Parathyroid adenoma (tissue), 2 donors: ENCODE measurements at regions not wholly inside any gene's neighbourhood (a gene's known extent, or its start where the extent isn't known, plus 50 kb on each side); places are given as distances from the start of the nearest gene placed in this dataset.

Experiments
- H2AFZ ChIP-seq: fragments of 300-600 bp; sonication (generic); one replicate; pipeline ENCODE4 v1.7.0; 2017; ENCODE audit warnings: antibody characterized with exemption, mild to moderate bottlenecking
- H3K27ac ChIP-seq: fragments of 300-600 bp; sonication (generic); one replicate; pipeline ENCODE4 v1.7.0; 2017
- H3K27me3 ChIP-seq: fragments of 300-600 bp; sonication (generic); one replicate; pipeline ENCODE4 v1.7.0; 2017; ENCODE audit warnings: low read length; ENCODE audit not compliant: control insufficient read depth, insufficient read depth
- H3K36me3 ChIP-seq: fragments of 300-600 bp; sonication (generic); one replicate; pipeline ENCODE4 v1.7.0; 2017; ENCODE audit warnings: low read length; ENCODE audit not compliant: control insufficient read depth, insufficient read depth
- H3K4me1 ChIP-seq: fragments of 300-600 bp; sonication (generic); one replicate; pipeline ENCODE4 v1.7.0; 2017; ENCODE audit warnings: control low read depth
- H3K4me2 ChIP-seq: fragments of 300-600 bp; sonication (generic); one replicate; pipeline ENCODE4 v1.7.0; 2017; ENCODE audit warnings: low read length
- H3K4me3 ChIP-seq: fragments of 300-600 bp; sonication (generic); one replicate; pipeline ENCODE4 v1.7.0; 2017; ENCODE audit warnings: low read depth, low read length
- H3K79me2 ChIP-seq: fragments of 300-600 bp; sonication (generic); one replicate; pipeline ENCODE4 v1.7.0; 2017; ENCODE audit warnings: control low read depth
- H3K9ac ChIP-seq: fragments of 300-600 bp; sonication (generic); one replicate; pipeline ENCODE4 v1.7.0; 2017; ENCODE audit warnings: mild to moderate bottlenecking
- H3K9me3 ChIP-seq: fragments of 300-600 bp; sonication (generic); one replicate; pipeline ENCODE4 v1.7.0; 2017; ENCODE audit warnings: low read length; ENCODE audit not compliant: control insufficient read depth
- TF ChIP-seq, protein P1 (sequence below): fragments of 300-600 bp; sonication (generic); IDR thresholded peaks from one replicate; pipeline ENCODE4 v1.7.0; 2017; ENCODE audit warnings: antibody characterized with exemption, mild to moderate bottlenecking
- donor health status: primary hyperparathyroidism.

DNA sequence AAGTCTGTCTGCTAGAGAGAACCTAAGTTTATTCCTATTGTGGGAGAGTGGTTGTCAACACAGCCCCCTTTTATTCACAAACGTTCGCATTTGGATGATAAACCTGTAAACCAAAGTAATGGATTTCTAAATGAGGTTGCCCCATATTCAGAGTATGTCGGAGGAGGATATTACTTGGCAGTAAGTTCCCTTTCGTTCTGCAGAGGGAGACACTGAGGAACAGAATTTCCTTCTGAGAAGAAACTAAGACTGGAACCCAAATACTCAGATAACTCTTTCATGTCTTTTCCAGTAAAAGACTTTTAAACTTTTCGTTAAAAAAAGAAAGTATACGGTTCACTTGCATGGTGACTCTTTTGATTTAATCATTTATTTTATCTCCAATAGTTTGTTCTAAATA, 754.6 kb upstream of the MMS22L start:
- Histone ChIP-seq H3K4me3 (no peak overlapping the region), H3K4me2 (no peak overlapping the region), H3K9ac (no peak overlapping the region), H2AFZ (no peak overlapping the region), H3K27me3 (no peaks in the 10 kb centered on the region), H3K36me3 (no peaks in the 10 kb centered on the region), H3K79me2 (no peaks in the 10 kb centered on the region), H3K9me3 (no peaks in the 10 kb centered on the region), H3K4me1 (peaks cover 4% of the 10 kb centered on the region), H3K27ac (no peak overlapping the region)
- TF ChIP-seq, protein P1, sequence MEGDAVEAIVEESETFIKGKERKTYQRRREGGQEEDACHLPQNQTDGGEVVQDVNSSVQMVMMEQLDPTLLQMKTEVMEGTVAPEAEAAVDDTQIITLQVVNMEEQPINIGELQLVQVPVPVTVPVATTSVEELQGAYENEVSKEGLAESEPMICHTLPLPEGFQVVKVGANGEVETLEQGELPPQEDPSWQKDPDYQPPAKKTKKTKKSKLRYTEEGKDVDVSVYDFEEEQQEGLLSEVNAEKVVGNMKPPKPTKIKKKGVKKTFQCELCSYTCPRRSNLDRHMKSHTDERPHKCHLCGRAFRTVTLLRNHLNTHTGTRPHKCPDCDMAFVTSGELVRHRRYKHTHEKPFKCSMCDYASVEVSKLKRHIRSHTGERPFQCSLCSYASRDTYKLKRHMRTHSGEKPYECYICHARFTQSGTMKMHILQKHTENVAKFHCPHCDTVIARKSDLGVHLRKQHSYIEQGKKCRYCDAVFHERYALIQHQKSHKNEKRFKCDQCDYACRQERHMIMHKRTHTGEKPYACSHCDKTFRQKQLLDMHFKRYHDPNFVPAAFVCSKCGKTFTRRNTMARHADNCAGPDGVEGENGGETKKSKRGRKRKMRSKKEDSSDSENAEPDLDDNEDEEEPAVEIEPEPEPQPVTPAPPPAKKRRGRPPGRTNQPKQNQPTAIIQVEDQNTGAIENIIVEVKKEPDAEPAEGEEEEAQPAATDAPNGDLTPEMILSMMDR: no peak

DNA sequence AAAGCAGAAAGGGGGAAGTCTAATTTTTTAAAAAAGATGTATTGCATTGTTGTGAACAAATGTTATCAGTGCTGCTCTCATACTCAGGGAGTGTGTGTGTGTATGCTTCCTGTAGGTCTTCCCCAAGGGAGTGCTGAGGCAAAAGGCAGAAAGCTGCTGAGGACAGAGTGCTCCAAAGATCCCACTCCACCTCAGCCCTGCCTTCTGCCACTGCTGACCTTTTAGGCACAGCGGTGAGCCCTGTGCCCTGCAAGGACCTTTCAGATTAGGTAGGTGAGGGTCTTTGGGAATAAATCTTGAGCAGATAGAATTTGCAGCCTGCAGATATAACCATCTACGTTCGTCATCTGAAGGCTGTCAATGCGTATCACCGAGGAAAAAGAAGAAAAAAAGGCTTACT, 756.4 kb upstream of the MMS22L start:
- H2AFZ ChIP-seq: no peak overlapping the region

DNA sequence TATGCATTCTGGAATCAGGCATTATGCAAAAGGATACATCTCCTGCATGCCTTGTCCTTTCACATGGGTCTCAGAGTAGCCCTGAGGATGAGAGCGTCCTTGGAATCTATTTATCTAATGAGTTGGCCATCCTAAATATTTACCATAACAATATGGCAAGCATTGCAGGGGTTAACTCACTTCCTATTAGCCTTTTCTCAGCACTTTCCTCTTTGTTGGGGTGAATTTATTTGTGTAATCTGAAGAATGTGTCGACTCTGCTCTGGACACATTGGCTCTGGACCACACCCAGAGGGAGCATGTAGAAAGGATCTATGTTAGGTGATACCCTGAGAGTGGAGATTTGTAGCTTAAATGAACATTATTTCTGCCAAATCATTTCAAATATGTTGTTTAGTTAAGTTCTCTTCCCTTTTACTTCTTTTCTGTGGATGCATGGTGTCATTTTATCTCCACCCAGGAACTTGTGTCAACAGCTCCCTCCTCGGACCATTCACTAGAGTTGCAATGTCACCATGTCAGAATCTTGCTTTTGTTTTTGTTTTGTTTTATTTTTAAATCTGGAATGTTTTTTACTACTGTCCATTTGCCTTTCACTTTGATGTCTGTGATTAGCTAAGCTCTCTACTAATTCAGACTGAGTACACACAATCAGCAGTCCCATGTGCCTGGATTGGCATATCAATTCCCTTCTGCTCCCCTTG, 757.0 kb upstream of the MMS22L start:
- Histone ChIP-seq H3K9ac (no peak overlapping the region), H3K36me3 (no peaks in the 10 kb centered on the region), H3K27ac (no peak overlapping the region), H2AFZ (no peak overlapping the region), H3K9me3 (no peaks in the 10 kb centered on the region), H3K4me3 (no peak overlapping the region), H3K4me2 (no peak overlapping the region), H3K27me3 (no peaks in the 10 kb centered on the region), H3K79me2 (no peaks in the 10 kb centered on the region), H3K4me1 (peaks cover 4% of the 10 kb centered on the region)
- TF ChIP-seq, protein P1: no peak

More for the DNA sequence above, 756.4 kb upstream of the MMS22L start:
- no peaks in the 10 kb centered on the region for H3K9me3 ChIP-seq
- peaks cover 4% of the 10 kb centered on the region for H3K4me1 ChIP-seq
- no peak overlapping the region for H3K27ac ChIP-seq
- TF ChIP-seq, protein P1: no peak
- no peaks in the 10 kb centered on the region for H3K27me3 ChIP-seq
- no peak overlapping the region for H3K9ac ChIP-seq
- H3K36me3 ChIP-seq: no peaks in the 10 kb centered on the region
- H3K79me2 ChIP-seq: no peaks in the 10 kb centered on the region
- no peak overlapping the region for H3K4me3 ChIP-seq
- H3K4me2 ChIP-seq: no peak overlapping the region

DNA sequence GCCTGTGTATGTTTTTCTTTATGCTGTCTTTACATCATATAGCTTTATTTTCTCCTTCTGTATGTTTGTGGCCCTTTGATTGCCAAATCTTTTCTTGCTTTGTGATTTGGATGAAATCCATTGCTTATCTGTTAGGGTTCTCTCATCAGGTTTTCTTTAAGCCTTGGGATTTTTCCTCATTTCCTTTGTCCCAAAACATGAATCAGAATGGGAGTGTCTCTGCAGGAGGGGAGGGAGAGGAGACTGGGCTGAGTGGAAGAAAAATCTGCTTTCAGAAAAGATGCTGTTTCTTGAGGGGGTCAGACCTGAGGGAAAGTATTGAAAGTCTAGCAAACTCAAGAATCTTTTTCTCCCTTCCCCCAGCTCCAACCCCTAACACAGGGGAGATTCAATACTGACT, 758.0 kb upstream of the MMS22L start:
- Histone ChIP-seq H3K27me3 (no peaks in the 10 kb centered on the region), H3K4me1 (peaks cover 4% of the 10 kb centered on the region), H3K9ac (no peak overlapping the region), H3K27ac (no peak overlapping the region), H3K79me2 (no peaks in the 10 kb centered on the region), H2AFZ (no peak overlapping the region), H3K4me2 (no peak overlapping the region), H3K4me3 (no peak overlapping the region), H3K36me3 (no peaks in the 10 kb centered on the region), H3K9me3 (no peaks in the 10 kb centered on the region)
- TF ChIP-seq, protein P1: no peak

DNA sequence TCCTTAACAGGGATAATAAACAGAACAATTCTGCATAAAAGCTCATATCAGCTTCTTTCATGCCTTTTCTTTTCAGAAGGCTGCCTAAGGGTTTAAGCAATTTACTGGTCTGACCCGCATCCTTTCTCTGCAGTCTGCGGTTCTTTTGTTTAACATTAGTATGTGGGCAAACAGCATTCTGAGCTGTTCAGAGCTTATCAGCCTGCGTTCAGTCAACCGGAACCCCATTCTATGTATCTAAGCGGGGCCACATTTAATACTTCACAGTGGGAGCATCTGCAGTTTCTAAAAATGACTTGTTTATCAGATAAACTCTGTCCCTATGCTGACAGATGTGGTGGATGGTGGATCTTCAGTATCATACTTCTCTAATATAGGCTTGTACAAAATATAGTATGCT, 758.9 kb upstream of the MMS22L start:
- Histone ChIP-seq H2AFZ (no peak overlapping the region), H3K9me3 (no peaks in the 10 kb centered on the region), H3K27ac (no peak overlapping the region), H3K9ac (no peak overlapping the region), H3K79me2 (no peaks in the 10 kb centered on the region), H3K4me1 (peaks cover 4% of the 10 kb centered on the region), H3K4me2 (no peak overlapping the region), H3K4me3 (no peak overlapping the region), H3K27me3 (no peaks in the 10 kb centered on the region), H3K36me3 (no peaks in the 10 kb centered on the region)
- TF ChIP-seq, protein P1: no peak
